Embryonic facial prominence (tissue), 1 donor: ENCODE measurements at regions not wholly inside any gene's neighbourhood (a gene's known extent, or its start where the extent isn't known, plus 50 kb on each side); places are given as distances from the start of the nearest gene placed in this dataset.

Experiments used
- DNase-seq: peaks from one replicate; pipeline ENCODE4 v3.0.0-alpha.2; 2016; ENCODE audit errors: extremely low spot score

DNA sequence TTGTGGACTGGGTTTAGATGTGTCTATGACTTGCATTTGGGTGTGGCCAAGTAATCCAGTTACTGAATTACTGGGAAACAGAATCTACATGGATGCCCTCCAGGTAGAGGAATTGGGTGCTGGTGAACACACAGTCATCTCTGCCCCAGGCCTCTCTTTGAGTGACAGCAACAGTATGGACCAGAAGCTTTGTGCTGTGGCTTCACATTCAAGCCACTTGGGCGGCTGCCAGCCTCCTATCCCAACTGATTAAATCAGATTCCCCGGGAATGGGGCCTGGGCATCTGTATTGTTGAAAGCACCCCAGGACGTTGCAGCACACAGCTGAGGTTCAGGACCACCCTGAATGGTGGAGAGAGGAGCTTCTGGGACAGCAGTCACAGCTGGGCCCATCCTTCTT is 144.6 kb downstream of the DHX35 start:
- DNase-seq = no peak

DNA sequence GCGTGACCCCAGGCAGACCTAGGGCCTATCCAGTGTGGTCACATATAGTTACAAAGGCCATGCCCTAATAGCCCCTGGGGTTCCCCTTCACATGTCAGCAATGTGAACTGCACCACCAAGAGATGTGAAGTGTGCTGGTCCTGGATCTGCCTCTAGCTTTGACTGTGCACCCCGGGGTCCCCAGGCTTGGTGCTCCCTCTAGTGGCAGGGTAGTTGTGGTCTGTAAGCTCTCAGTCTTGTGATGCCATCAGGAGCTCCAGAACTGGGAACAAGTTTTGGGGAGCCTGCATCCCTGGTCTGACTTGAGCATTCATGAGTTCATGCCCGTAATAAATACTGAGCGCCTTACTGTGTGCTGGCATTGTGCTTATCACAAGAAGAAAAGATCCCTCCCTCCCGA is 143.4 kb downstream of the DHX35 start:
- no peak for DNase-seq

GRCh38 chr20:39103732-39104131 is 141.6 kb downstream of the DHX35 start:
- DNase-seq = no peak

DNA sequence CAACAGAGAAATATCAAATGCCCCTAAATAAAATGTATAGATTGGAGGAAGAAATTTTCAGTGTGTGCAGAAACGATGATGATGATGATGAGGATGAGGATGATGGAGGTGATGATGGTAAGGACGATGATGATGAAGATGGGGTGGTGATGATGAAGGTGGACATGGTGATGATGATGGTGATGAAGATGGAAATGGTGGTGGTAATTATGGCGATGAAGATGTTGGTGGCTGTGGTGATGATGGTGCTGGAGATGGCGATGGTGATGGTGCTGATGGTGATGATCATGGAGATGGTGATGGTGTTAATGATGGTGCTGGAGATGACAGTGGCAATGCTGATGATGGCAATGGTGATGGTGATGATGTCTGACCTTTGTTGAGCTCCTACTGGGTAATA is 141.2 kb downstream of the DHX35 start:
- DNase-seq = no peak

- no peak for DNase-seq
Measured at GRCh38 chr20:39101895-39102294, 139.8 kb downstream of the DHX35 start.

GRCh38 chr20:39100691-39101090 is 138.5 kb downstream of the DHX35 start:
- DNase-seq = no peak

- DNase-seq = no peak
Measured at GRCh38 chr20:39097889-39098288, 135.7 kb downstream of the DHX35 start.

- no peak for DNase-seq
Measured at GRCh38 chr20:39095870-39096269, 133.7 kb downstream of the DHX35 start.

DNA sequence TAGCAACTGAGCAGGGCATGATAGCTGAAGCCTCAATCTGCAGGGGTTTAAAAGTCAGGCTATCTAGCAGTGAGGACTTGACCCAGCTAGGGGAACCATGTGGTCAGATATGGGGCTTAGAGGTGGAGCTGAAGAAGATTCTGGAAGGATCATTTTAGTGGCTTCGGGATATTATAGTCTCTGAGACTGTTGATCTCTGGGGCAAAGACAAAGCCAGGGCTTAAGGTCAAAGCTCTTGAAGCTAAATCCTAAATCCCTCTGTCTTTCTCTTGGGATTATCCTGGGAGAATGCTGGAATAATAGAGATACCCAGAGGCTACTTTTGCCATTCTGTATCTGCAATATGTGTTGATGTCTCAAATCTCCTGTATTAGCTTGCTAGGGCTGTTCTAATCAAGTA is 132.2 kb downstream of the DHX35 start:
- DNase-seq = no peak

- DNase-seq = no peak
Measured at GRCh38 chr20:39092733-39093410, 130.7 kb downstream of the DHX35 start.

- no peak for DNase-seq
Measured at GRCh38 chr20:39090906-39091305, 128.8 kb downstream of the DHX35 start.

DNA sequence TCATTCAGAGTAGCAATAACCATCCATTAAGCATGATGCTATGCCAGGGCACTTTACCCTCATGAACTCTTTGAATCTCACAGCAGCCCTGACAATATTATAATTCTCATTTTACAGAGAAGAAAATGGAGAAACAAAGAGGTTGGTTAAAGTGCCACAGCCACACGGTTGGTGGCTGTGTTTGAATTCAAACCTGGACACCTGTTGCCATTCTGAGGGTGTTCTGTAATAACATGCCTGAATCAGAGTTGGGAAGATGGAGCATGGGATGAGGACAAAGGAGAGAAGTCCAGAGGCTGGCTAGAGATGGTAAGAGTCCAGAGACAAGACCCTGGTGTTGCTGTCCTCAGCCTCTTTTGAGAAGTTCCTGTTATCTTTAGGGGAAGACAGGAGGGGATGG is 127.7 kb downstream of the DHX35 start:
- no peak for DNase-seq
